Activated naive CD8-positive, alpha-beta T cell treated with anti-CD3 and anti-CD28 coated beads, Interleukin-2, amount 10 ng/mL, durations not matched to agents 7 days and 5 days (primary cell): ENCODE measurements at regions not wholly inside any gene's neighbourhood (a gene's known extent, or its start where the extent isn't known, plus 50 kb on each side); places are given as distances from the start of the nearest gene placed in this dataset.
"Not testable (repeated sequence)": the region's sequence is repeated elsewhere in the genome, so short reads cannot be mapped to it uniquely, and the experiment has no call there.

ENCODE experiments used
- ATAC-seq: fragments of 150-1000 bp; cut with Tn5 transposase; one replicate; pipeline ENCODE4 v1.10.0; 2021; ENCODE audit warnings: low read depth, moderate library complexity
- POLR2A ChIA-PET: fragments of 350-600 bp; sonication (Branson Sonifier 250); formaldehyde crosslinking; loops from one replicate; lab custom pipeline; 2021; ENCODE audit warnings: antibody characterized with exemption; lab: Charles Lee
- DNase-seq: peaks from one replicate; pipeline ENCODE4 v3.0.0; 2021
- H3K27ac Mint-ChIP-seq: one replicate; pipeline ENCODE4 v1.8.0; 2022; ENCODE audit warnings: mild to moderate bottlenecking, mixed read lengths
- H3K27me3 Mint-ChIP-seq: one replicate; pipeline ENCODE4 v1.8.0; 2022; ENCODE audit warnings: mild to moderate bottlenecking, moderate library complexity, mixed read lengths
- H3K36me3 Mint-ChIP-seq: one replicate; pipeline ENCODE4 v1.8.0; 2021; ENCODE audit warnings: mild to moderate bottlenecking, mixed read lengths
- H3K4me1 Mint-ChIP-seq: one replicate; pipeline ENCODE4 v1.8.0; 2021; ENCODE audit warnings: mixed read lengths
- H3K4me3 Mint-ChIP-seq: one replicate; pipeline ENCODE4 v1.8.0; 2022; ENCODE audit warnings: mild to moderate bottlenecking, moderate library complexity, mixed read lengths
- H3K9me3 Mint-ChIP-seq: one replicate; pipeline ENCODE4 v1.8.0; 2021; ENCODE audit warnings: mixed read lengths

GRCh38 chr3:135655328-135655727 is 310.2 kb upstream of the PPP2R3A start:
- no peaks in the 10 kb centered on the region for H3K27me3 Mint-ChIP-seq
- no peaks in the 10 kb centered on the region for H3K36me3 Mint-ChIP-seq
- no peaks in the 10 kb centered on the region for H3K9me3 Mint-ChIP-seq
- H3K4me3 Mint-ChIP-seq, result no peak overlapping the region
- ATAC-seq (no peak), DNase-seq (no peak)
- POLR2A ChIA-PET, result no interaction called here
- no peak overlapping the region for H3K27ac Mint-ChIP-seq
- no peaks in the 10 kb centered on the region for H3K4me1 Mint-ChIP-seq

- ATAC-seq, H3K9me3 Mint-ChIP-seq, POLR2A ChIA-PET, H3K27me3 Mint-ChIP-seq, H3K4me1 Mint-ChIP-seq, H3K4me3 Mint-ChIP-seq, H3K27ac Mint-ChIP-seq, DNase-seq, H3K36me3 Mint-ChIP-seq: not testable (repeated sequence)
Observed at GRCh38 chr3:135658451-135658850, 307.1 kb upstream of the PPP2R3A start.

- no peak for DNase-seq
- Mint-ChIP-seq H3K4me1 (no peaks in the 10 kb centered on the region), H3K27me3 (no peaks in the 10 kb centered on the region), H3K36me3 (no peaks in the 10 kb centered on the region), H3K9me3 (peaks cover 5% of the 10 kb centered on the region), H3K4me3 (no peak overlapping the region), H3K27ac (no peak overlapping the region)
- POLR2A ChIA-PET, result no interaction called here
- ATAC-seq, result no peak
Observed at GRCh38 chr3:135667061-135667460, 298.5 kb upstream of the PPP2R3A start.

GRCh38 chr3:135674508-135674907 is 291.0 kb upstream of the PPP2R3A start:
- Mint-ChIP-seq H3K4me1 (no peaks in the 10 kb centered on the region), H3K27me3 (no peaks in the 10 kb centered on the region), H3K36me3 (no peaks in the 10 kb centered on the region), H3K27ac (no peak overlapping the region), H3K9me3 (peaks cover 5% of the 10 kb centered on the region), H3K4me3 (no peak overlapping the region)
- DNase-seq (no peak), ATAC-seq (no peak)
- POLR2A ChIA-PET, result no interaction called here

- no peak overlapping the region for H3K27ac Mint-ChIP-seq
- POLR2A ChIA-PET, result no interaction called here
- H3K9me3 Mint-ChIP-seq, result peaks cover 7% of the 10 kb centered on the region
- ATAC-seq, result no peak
- no peak for DNase-seq
- no peaks in the 10 kb centered on the region for H3K4me1 Mint-ChIP-seq
- no peaks in the 10 kb centered on the region for H3K36me3 Mint-ChIP-seq
- H3K4me3 Mint-ChIP-seq, result no peak overlapping the region
- H3K27me3 Mint-ChIP-seq, result peaks cover 2% of the 10 kb centered on the region
Observed at GRCh38 chr3:135678386-135678785, 287.1 kb upstream of the PPP2R3A start.

GRCh38 chr3:135688003-135688402 is 277.5 kb upstream of the PPP2R3A start:
- Mint-ChIP-seq H3K36me3 (no peaks in the 10 kb centered on the region), H3K9me3 (peaks cover 2% of the 10 kb centered on the region), H3K4me1 (no peaks in the 10 kb centered on the region), H3K4me3 (no peak overlapping the region), H3K27me3 (peaks cover 3% of the 10 kb centered on the region), H3K27ac (no peak overlapping the region)
- POLR2A ChIA-PET, result no interaction called here
- no peak for DNase-seq
- no peak for ATAC-seq

GRCh38 chr3:135690664-135691063 is 274.9 kb upstream of the PPP2R3A start:
- Mint-ChIP-seq H3K27me3 (no peaks in the 10 kb centered on the region), H3K4me3 (no peak overlapping the region), H3K4me1 (no peaks in the 10 kb centered on the region), H3K27ac (no peak overlapping the region), H3K9me3 (peaks cover 2% of the 10 kb centered on the region), H3K36me3 (no peaks in the 10 kb centered on the region)
- no peak for DNase-seq
- POLR2A ChIA-PET, result no interaction called here
- ATAC-seq, result no peak

- no peak overlapping the region for H3K27ac Mint-ChIP-seq
- POLR2A ChIA-PET, result no interaction called here
- peaks cover 2% of the 10 kb centered on the region for H3K9me3 Mint-ChIP-seq
- no peak for ATAC-seq
- no peaks in the 10 kb centered on the region for H3K4me1 Mint-ChIP-seq
- no peak overlapping the region for H3K4me3 Mint-ChIP-seq
- H3K36me3 Mint-ChIP-seq, result no peaks in the 10 kb centered on the region
- no peaks in the 10 kb centered on the region for H3K27me3 Mint-ChIP-seq
- DNase-seq, result no peak
Observed at GRCh38 chr3:135691240-135691639, 274.3 kb upstream of the PPP2R3A start.

- Mint-ChIP-seq H3K36me3 (no peaks in the 10 kb centered on the region), H3K9me3 (peaks cover 2% of the 10 kb centered on the region), H3K4me1 (no peaks in the 10 kb centered on the region), H3K27ac (no peak overlapping the region), H3K27me3 (no peaks in the 10 kb centered on the region), H3K4me3 (no peak overlapping the region)
- ATAC-seq (no peak), DNase-seq (no peak)
- POLR2A ChIA-PET, result no interaction called here
Observed at GRCh38 chr3:135694142-135694541, 271.4 kb upstream of the PPP2R3A start.

GRCh38 chr3:135699741-135700140 is 265.8 kb upstream of the PPP2R3A start:
- Mint-ChIP-seq H3K36me3 (no peaks in the 10 kb centered on the region), H3K9me3 (peaks cover 2% of the 10 kb centered on the region), H3K27me3 (no peaks in the 10 kb centered on the region), H3K4me1 (no peaks in the 10 kb centered on the region), H3K27ac (no peak overlapping the region), H3K4me3 (no peak overlapping the region)
- POLR2A ChIA-PET, result no interaction called here
- ATAC-seq, result no peak
- DNase-seq, result no peak

GRCh38 chr3:135706758-135707375 is 258.7 kb upstream of the PPP2R3A start:
- Mint-ChIP-seq H3K27me3 (no peaks in the 10 kb centered on the region), H3K27ac (no peak overlapping the region), H3K36me3 (no peaks in the 10 kb centered on the region), H3K4me1 (no peaks in the 10 kb centered on the region), H3K9me3 (no peaks in the 10 kb centered on the region), H3K4me3 (no peak overlapping the region)
- POLR2A ChIA-PET, result no interaction called here
- DNase-seq (no peak), ATAC-seq (no peak)

GRCh38 chr3:135719449-135719848 is 246.1 kb upstream of the PPP2R3A start:
- Mint-ChIP-seq H3K27me3 (no peaks in the 10 kb centered on the region), H3K4me3 (no peak overlapping the region), H3K27ac (no peak overlapping the region), H3K9me3 (peaks cover 3% of the 10 kb centered on the region), H3K36me3 (no peaks in the 10 kb centered on the region), H3K4me1 (no peaks in the 10 kb centered on the region)
- DNase-seq (no peak), ATAC-seq (no peak)
- POLR2A ChIA-PET, result no interaction called here

GRCh38 chr3:135728007-135728721 is 237.4 kb upstream of the PPP2R3A start:
- no peaks in the 10 kb centered on the region for H3K36me3 Mint-ChIP-seq
- ATAC-seq (no peak), DNase-seq (no peak)
- H3K4me1 Mint-ChIP-seq, result no peaks in the 10 kb centered on the region
- H3K9me3 Mint-ChIP-seq, result peaks cover 11% of the 10 kb centered on the region
- no peaks in the 10 kb centered on the region for H3K27me3 Mint-ChIP-seq
- H3K27ac Mint-ChIP-seq, result no peak overlapping the region
- POLR2A ChIA-PET, result no interaction called here
- no peak overlapping the region for H3K4me3 Mint-ChIP-seq

- POLR2A ChIA-PET, result no interaction called here
- ATAC-seq, result no peak
Observed at GRCh38 chr3:135731546-135731945, 234.0 kb upstream of the PPP2R3A start.

More at GRCh38 chr3:135731546-135731945, 234.0 kb upstream of the PPP2R3A start:
- H3K36me3 Mint-ChIP-seq, result no peaks in the 10 kb centered on the region
- no peaks in the 10 kb centered on the region for H3K27me3 Mint-ChIP-seq
- H3K4me1 Mint-ChIP-seq, result no peaks in the 10 kb centered on the region
- H3K4me3 Mint-ChIP-seq, result no peak overlapping the region
- H3K9me3 Mint-ChIP-seq, result peaks cover 16% of the 10 kb centered on the region
- no peak overlapping the region for H3K27ac Mint-ChIP-seq
- DNase-seq, result no peak
